Liver (tissue), 3 donors: ENCODE measurements at regions not wholly inside any gene's neighbourhood (a gene's known extent, or its start where the extent isn't known, plus 50 kb on each side); places are given as distances from the start of the nearest gene placed in this dataset.
"Not testable (repeated sequence)": the region's sequence is repeated elsewhere in the genome, so short reads cannot be mapped to it uniquely, and the experiment has no call there.

Experiments
- EGR1 ChIP-seq, 2 donors: IDR thresholded peaks; 2 replicates each; pipeline ENCODE4 v1.6.1; 2016 to 2018; ENCODE audit warnings: antibody characterized with exemption in 2 of 2, low read depth in 2 of 2
- FOXA1 ChIP-seq: IDR thresholded peaks from 2 replicates; pipeline ENCODE4 v1.6.1; 2016; ENCODE audit warnings: antibody characterized with exemption
- GABPA ChIP-seq, 2 donors: IDR thresholded peaks in 1 of 2; conservative IDR thresholded peaks in 1 of 2; 2 replicates each; pipeline ENCODE4 v1.6.1; 2016; ENCODE audit warnings: antibody characterized with exemption in 2 of 2, mild to moderate bottlenecking in 1 of 2, moderate library complexity in 1 of 2
- JUND ChIP-seq, 2 donors: IDR thresholded peaks; 2 replicates each; pipeline ENCODE4 v1.6.1; 2016; ENCODE audit warnings: antibody characterized with exemption in 2 of 2
- RAD21 ChIP-seq, 2 donors: IDR thresholded peaks; 2 replicates each; pipeline ENCODE4 v1.6.1; 2016; ENCODE audit warnings: antibody characterized with exemption in 2 of 2, mild to moderate bottlenecking in 2 of 2
- SP1 ChIP-seq: IDR thresholded peaks from 2 replicates; pipeline ENCODE4 v1.6.1; 2018; ENCODE audit warnings: antibody characterized with exemption, mild to moderate bottlenecking
- YY1 ChIP-seq: IDR thresholded peaks from 2 replicates; pipeline ENCODE4 v1.6.1; 2016; ENCODE audit warnings: antibody characterized with exemption, mild to moderate bottlenecking
- TF ChIP-seq, protein P1 (sequence below): fragments of 150-350 bp; IDR thresholded peaks from 2 replicates; pipeline ENCODE4 v1.5.1; 2017; ENCODE audit warnings: improper control_type of control experiment, low read depth, low read length; ENCODE audit not compliant: missing input control
- TF ChIP-seq, protein P2 (sequence below): IDR thresholded peaks from 2 replicates; pipeline ENCODE4 v1.6.1; 2016; ENCODE audit warnings: antibody characterized with exemption, mild to moderate bottlenecking
- TF ChIP-seq, protein P3 (sequence below): IDR thresholded peaks from 2 replicates; pipeline ENCODE4 v1.6.1; 2016; ENCODE audit warnings: antibody characterized with exemption
- TF ChIP-seq, protein P4 (sequence below): IDR thresholded peaks from 2 replicates; pipeline ENCODE4 v1.6.1; 2016; ENCODE audit warnings: antibody characterized with exemption
- donor health status: healthy.
- donor health status: healthy.

DNA sequence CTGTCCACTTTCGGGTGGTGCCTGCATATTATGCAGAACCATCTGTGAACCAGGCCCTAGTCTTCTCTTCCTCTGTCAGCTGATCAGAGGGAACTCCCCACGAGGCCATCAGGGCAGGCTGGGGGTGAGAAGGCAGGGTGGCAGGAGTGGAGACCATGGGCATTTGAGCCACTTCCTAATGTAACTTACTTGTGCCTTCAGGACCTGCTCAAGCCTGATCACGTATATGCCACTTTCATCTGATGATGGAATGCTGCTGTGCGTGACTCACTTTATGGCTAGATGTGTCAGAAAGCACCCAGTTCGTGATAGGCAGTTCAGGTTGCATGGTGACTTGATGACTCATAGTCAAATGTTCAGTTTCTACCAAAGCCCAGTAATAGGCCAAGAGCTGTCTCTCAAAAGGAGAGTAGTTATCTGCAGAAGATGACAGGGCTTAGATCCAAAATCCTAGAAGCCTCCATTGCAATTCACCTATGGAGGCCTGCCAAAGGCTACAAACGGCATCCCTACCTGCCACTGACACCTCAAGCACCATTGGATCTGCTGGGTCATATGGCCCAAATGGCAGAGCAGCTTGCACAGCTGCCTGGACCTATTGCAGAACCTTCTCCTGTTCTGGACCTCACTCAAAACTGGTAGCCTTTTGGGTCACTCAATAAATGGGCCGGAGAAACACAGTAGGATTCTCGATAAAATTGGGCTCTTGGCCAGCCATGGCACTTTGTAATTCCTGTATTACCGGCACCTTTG, 197.7 kb upstream of the PROK2 start:
- TF ChIP-seq, protein P1, sequence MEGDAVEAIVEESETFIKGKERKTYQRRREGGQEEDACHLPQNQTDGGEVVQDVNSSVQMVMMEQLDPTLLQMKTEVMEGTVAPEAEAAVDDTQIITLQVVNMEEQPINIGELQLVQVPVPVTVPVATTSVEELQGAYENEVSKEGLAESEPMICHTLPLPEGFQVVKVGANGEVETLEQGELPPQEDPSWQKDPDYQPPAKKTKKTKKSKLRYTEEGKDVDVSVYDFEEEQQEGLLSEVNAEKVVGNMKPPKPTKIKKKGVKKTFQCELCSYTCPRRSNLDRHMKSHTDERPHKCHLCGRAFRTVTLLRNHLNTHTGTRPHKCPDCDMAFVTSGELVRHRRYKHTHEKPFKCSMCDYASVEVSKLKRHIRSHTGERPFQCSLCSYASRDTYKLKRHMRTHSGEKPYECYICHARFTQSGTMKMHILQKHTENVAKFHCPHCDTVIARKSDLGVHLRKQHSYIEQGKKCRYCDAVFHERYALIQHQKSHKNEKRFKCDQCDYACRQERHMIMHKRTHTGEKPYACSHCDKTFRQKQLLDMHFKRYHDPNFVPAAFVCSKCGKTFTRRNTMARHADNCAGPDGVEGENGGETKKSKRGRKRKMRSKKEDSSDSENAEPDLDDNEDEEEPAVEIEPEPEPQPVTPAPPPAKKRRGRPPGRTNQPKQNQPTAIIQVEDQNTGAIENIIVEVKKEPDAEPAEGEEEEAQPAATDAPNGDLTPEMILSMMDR, result not testable (repeated sequence)
- TF ChIP-seq FOXA1; RAD21 (IDR thresholded peaks at IDR 0.05); GABPA (IDR thresholded peaks at IDR 0.05 in 1 of 2, conservative IDR thresholded peaks at IDR 0.05 in 1 of 2); SP1; EGR1 (IDR thresholded peaks at IDR 0.05; ENCODE audit: low read depth in 2 of 2); YY1; JUND (IDR thresholded peaks at IDR 0.05): not testable (repeated sequence)
- TF ChIP-seq, protein P2, sequence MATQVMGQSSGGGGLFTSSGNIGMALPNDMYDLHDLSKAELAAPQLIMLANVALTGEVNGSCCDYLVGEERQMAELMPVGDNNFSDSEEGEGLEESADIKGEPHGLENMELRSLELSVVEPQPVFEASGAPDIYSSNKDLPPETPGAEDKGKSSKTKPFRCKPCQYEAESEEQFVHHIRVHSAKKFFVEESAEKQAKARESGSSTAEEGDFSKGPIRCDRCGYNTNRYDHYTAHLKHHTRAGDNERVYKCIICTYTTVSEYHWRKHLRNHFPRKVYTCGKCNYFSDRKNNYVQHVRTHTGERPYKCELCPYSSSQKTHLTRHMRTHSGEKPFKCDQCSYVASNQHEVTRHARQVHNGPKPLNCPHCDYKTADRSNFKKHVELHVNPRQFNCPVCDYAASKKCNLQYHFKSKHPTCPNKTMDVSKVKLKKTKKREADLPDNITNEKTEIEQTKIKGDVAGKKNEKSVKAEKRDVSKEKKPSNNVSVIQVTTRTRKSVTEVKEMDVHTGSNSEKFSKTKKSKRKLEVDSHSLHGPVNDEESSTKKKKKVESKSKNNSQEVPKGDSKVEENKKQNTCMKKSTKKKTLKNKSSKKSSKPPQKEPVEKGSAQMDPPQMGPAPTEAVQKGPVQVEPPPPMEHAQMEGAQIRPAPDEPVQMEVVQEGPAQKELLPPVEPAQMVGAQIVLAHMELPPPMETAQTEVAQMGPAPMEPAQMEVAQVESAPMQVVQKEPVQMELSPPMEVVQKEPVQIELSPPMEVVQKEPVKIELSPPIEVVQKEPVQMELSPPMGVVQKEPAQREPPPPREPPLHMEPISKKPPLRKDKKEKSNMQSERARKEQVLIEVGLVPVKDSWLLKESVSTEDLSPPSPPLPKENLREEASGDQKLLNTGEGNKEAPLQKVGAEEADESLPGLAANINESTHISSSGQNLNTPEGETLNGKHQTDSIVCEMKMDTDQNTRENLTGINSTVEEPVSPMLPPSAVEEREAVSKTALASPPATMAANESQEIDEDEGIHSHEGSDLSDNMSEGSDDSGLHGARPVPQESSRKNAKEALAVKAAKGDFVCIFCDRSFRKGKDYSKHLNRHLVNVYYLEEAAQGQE, result not testable (repeated sequence)
- TF ChIP-seq, protein P3, sequence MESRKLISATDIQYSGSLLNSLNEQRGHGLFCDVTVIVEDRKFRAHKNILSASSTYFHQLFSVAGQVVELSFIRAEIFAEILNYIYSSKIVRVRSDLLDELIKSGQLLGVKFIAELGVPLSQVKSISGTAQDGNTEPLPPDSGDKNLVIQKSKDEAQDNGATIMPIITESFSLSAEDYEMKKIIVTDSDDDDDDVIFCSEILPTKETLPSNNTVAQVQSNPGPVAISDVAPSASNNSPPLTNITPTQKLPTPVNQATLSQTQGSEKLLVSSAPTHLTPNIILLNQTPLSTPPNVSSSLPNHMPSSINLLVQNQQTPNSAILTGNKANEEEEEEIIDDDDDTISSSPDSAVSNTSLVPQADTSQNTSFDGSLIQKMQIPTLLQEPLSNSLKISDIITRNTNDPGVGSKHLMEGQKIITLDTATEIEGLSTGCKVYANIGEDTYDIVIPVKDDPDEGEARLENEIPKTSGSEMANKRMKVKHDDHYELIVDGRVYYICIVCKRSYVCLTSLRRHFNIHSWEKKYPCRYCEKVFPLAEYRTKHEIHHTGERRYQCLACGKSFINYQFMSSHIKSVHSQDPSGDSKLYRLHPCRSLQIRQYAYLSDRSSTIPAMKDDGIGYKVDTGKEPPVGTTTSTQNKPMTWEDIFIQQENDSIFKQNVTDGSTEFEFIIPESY, result not testable (repeated sequence)
- TF ChIP-seq, protein P4, sequence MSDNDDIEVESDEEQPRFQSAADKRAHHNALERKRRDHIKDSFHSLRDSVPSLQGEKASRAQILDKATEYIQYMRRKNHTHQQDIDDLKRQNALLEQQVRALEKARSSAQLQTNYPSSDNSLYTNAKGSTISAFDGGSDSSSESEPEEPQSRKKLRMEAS, result not testable (repeated sequence)
